ENCODE measurements at regions not wholly inside any gene's neighbourhood (a gene's known extent, or its start where the extent isn't known, plus 50 kb on each side); places are given as distances from the start of the nearest gene placed in this dataset.
A peak's percentile ranks its signal among the peaks of the same experiment; 100 is the strongest.

DNA sequence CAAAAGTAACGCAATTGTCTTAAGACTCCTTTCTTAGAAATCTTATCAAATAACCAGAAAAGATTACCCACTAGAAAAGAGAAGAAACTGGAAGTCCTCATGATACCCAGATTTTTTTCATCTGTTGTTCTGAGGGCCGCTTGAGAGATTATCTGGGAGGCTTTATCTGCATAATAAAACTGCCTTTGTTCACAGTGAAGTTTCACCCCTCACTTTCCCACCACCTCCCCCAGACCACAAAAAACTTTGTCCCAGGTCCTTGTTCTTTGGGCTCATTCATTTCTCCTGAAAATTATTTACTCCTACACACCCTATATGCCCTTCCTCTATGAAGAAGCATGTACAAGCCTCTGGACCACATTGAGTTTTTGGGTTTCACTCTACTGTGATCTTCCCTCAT is 745.1 kb upstream of the COBL start:
- DNase-seq (ENCODE audit: low read depth) = no peak

DNA sequence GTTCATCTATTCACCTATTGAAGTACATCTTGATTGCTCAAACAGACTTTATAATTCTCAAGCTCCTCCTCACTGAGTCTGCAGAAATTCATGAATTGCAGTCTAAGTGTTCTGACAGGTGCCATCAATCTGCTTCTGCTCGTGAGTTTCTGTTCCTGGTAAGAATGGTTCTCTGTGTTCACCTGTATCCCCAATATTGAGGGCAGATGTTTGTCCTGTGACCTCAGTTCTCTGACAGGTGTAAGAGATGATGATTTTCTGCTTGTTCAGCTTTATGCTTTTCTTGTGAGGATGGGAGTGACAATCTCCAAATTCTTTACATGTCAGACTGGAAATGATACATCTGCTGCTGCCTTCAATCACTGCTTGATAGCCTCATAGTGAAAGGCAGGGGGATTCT is 736.9 kb upstream of the COBL start:
- no peak for DNase-seq (ENCODE audit: low read depth)

DNA sequence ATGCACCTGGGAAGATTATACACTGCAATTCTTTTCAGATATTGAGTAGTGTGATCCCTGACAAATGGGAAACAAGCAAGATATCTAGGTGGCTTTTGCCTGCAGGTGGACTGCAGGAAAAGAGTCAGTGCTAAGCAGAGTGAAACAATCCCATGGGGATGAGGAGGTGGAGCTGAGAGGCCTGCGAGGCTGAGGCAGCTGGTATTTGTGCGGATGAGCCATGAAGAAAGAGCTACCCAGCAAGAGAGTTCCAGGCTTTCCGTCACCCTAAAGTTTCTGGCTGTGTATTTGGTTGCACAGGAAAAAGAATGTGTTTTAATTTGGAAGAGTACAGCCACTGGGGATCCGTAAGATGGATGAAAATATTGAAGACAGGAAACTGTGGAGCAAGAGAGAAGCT is 714.1 kb upstream of the COBL start:
- DNase-seq (ENCODE audit: low read depth) = no peak

DNA sequence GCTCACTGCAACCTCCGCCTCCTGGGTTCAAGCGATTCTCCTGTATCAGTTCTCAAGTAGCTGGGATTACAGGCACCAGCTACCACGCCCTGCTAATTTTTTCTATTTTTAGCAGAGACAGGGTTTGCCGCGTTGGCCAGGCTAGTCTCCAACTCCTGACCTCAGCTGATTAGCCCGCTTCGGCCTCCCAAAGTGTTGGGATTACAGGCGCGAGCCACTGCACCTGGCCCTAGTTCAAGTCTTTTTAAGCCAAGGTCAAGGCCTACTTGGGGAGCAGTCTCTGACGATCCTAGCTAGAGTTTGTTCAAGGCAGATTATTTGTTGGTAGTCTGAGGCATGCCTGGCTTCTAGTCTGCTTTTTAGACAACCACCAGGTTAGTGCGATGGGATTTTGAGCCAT is 709.5 kb upstream of the COBL start:
- DNase-seq (ENCODE audit: low read depth) = no peak

DNA sequence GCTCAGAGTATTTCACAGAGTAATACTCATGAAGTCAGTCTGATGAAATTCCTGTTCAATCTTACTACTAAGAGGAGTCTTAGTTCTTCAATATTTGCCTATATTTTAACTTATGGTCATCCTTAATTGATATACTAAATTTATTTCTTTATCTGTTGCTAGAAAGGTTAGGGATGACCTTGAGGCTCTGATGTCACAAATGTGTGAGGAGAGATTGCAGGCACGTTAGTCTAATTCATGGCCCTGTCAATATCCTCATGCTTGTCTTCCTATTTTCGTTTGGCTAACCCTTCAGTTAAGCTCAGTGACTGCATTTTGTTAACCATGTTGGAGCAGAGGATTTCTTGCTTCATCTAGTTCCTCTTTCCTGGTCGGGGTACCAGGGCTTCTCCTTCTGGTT is 704.7 kb upstream of the COBL start:
- DNase-seq (ENCODE audit: low read depth) = no peak

DNA sequence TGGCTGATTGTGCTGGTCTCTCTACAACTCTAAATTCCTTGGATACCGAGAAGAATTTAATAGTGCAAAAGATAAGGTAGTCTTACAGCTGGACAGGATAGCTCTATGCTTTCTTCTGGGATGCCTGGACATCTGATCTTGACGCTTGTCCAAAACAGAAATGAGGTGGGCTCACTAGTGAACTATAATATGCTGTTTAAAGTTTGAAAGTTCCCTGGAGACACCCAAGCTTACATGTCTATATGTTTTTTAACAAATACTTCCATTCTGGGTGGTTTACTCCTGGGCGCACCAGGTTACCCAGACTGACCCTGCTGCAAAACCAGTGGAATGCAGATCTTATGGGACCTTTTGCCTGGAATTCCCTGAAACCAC is 702.1 kb upstream of the COBL start:
- DNase-seq (ENCODE audit: low read depth) = no peak

DNA sequence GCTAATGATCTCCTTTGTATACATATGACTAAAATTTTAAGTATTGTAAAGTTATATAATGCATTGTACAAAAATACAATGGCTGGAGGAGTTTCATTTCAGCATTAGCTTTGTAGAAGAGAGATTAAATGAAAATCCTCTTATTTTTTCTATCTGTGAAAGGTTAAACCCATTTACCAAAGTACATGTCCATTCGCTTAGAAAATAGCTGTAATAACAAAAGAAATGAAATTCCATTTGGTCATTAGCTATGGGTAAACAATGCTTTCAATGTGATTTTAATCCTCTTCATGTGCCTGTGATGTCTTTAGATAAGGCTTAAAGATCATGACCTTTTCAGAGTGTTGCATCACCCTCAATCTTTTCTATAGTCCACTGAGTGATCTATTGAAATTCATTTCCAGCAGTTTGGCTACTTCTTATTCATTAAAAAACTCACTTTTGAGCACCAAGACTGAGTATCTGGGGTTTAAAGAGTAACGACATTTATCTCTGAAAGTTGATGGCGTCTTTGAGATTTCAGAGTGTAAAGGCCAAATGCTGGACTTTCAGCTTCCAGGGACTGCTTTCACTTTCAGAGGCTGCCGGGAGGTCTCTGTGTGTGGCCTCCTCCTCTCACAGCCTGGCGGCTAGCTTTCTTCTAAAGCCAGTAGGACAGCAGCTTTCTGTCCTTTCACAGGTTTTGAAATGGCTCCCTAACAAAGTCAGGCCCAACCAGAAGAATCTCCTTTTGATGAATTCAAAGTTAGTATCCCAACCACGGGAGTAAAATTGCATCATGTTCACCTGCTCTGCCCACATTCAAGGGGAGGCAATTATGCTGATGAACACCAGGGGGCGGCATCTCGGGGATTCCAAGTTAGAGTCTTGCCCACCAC is 701.4 kb upstream of the COBL start:
- peak; percentile 9 for DNase-seq (ENCODE audit: low read depth)

DNA sequence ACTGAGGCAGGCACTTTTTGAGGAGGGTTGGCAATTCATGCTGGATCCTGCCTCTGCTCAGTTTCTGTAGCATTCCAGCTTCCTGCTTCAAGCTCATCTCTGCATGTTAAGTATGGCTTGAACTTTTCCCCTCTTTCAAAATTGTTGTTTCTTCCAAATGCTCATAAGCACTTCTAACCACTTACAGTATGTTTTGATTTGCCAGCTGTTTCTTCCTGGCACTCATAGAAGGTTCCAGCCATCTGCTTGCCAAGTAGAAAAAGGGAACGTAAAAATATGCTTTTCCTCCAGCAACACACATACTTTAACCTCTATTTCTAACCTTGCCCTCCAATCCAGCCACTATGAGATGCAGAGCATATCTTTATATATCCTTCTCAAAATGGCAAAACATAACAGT is 692.6 kb upstream of the COBL start:
- no peak for DNase-seq (ENCODE audit: low read depth)

DNA sequence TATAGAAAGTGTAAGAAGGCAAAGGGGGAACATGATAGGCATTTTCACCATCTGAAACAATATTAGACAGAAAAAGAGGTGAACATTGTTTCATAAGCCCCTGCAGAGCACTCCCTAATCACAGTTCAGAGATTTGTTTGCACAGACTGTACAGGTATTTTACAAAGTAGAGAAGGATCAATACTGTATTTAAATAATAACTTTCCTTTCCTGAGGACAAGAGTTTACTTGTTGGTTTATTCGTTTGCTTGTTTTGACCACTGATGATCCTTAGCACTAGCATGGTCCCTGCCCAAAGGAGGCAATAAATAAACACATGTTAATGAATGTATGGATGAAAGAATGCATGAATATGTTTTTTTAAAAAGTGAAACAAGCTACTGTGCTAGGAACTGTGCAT is 690.1 kb upstream of the COBL start:
- no peak for DNase-seq (ENCODE audit: low read depth)

DNA sequence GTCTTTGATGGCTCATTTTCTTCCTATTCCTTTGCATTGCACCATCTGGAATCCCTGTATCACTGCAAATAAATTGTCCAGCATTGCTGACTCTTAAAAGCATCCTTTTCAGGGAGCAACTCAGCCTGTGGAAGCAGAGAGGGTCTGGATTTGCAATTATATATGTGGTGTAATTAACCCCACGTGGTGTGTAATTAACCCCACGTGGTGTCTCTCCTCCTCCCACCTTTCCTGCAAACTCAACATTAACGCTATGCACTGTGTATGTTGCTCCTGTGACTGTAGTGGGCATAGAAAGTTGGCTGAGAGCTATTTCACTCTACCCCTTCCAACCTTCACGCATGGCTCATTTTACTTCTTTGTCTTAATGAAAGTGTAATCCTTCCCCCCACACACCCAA is 689.0 kb upstream of the COBL start:
- no peak for DNase-seq (ENCODE audit: low read depth)

DNA sequence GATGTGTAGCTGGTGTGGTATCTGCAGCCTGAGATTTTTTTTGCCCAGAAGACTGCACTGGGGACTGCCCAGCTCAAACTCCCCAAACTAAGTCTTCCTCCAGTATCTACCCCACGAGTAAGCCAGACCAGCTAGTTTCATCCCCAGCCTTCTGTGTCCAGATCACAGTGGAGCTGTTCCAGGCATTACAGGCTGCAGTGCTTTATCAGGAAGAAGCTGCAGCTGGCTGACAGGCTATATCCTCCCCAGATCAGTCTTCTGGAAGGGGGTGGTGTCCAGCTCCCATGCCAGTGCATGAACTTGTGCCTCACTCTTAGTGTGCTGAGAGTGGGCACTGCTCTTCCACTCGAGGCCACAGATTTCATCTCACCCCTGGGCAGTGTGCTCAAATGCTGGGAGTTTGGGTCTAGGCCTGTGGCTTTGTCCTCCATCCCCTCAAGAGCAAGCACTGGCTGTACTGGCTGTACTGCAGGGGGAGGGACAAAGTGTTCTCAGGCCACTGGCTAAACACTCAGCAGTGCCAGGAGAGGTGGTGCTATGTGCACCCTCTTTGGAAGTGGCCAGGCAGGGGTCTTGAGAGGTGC is 679.1 kb upstream of the COBL start:
- DNase-seq (ENCODE audit: low read depth) = no peak

DNA sequence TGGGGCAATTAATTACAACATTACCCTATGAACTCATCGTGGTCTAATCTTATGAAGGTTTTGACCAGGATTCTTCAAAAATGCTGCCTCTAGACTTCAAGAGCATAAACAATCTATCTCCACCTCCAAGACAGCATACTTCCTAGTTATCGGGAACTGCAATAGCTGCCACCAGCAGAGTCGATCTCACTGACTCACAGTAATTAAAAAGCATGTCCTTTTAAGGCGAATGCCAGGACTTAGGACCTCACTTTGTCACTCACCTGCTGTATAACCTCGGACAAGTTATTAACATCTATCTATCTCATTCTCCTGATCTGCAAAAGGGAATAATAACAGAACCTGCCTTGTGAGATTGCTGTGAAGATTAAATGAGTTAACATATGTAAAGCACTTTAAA is 666.0 kb upstream of the COBL start:
- no peak for DNase-seq (ENCODE audit: low read depth)

DNA sequence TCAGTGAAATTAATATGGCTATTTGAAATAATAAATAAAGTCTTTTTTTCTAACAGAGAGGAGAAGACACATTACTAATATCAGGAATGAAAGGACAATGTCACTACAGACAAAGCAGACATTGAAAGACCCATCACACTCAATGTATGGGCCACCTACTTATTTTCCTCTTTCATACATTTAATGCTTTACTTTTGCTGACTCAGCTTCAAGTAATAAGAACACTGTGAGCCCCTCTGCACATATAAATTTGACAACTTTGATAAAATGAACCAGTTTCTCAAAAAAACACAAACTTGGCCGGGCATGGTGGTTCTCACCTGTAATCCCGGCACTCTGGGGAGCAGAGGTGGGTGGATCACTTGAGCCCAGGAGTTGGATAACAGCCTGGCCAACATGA is 664.2 kb upstream of the COBL start:
- DNase-seq (ENCODE audit: low read depth) = no peak

DNA sequence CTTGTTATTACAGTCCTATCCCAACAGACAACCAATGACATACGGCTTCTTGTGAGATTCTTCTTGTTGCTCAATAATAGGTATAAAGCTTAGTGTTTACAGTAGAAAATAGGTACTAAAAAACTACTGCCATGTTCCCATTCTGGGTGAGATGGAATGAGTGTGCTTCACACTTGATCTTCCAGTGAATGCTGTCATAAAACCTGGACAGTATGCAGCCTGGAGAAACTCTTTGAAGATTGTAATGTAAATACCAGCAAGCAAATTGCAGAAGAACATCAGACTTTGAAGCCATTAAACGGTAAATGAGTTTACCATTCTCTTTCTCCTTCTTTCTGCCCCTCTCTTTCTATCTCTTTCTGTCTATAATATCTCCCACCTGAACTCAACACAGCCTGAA is 663.7 kb upstream of the COBL start:
- DNase-seq (ENCODE audit: low read depth) = no peak

DNA sequence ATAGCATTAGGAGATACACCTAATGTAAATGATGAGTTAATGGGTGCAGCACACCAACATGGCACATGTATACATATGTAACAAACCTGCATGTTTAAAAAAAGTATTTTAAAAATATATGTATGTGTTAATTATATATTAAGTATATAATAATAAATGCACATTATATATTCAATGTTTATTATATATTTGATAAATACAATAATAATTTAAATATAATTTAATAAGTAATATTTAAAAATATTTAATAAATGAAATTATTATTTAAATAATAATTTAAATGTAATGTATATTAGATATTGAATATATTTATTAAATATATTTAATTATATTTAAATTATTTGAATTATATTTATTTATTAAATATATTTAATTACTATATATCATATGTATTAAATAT is 661.3 kb upstream of the COBL start:
- DNase-seq (ENCODE audit: low read depth) = no peak

DNA sequence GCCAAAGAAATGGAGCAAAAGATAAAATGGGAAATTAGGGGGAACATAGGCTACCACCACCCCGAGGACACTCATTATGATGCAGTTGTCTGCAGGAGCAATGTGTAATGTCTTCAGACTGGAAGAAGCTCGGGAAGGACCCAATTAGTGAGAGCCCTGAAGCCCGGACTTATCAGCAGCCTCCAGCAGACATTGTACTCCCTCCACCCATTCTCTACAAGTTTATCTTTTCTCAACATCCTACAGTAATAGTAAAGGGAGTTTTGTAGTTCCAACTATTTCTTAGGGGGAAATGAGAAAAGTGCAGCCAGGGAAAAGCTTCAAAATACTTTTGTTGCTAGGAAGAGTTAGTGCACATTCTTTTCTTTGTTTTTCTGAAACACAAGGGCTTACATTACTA is 657.3 kb upstream of the COBL start:
- DNase-seq (ENCODE audit: low read depth) = no peak

DNA sequence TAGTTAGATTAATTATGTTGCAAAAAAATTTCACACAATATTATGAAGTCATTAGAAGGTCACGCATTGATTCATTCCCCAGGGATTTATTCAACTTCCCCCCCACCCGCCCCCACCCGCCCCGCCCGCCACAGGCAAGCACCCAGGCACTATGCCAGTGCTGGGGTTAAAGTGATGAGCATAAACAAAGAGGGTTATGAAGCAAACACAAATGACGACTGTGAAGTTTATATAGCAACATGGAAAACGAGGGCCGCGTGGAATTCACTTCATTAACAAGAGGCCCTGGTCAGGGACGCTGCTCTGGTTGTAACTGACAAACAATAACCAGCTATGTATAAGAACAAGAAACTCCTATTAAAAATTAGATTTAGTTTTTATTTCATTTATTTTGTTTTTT is 656.5 kb upstream of the COBL start:
- no peak for DNase-seq (ENCODE audit: low read depth)

DNA sequence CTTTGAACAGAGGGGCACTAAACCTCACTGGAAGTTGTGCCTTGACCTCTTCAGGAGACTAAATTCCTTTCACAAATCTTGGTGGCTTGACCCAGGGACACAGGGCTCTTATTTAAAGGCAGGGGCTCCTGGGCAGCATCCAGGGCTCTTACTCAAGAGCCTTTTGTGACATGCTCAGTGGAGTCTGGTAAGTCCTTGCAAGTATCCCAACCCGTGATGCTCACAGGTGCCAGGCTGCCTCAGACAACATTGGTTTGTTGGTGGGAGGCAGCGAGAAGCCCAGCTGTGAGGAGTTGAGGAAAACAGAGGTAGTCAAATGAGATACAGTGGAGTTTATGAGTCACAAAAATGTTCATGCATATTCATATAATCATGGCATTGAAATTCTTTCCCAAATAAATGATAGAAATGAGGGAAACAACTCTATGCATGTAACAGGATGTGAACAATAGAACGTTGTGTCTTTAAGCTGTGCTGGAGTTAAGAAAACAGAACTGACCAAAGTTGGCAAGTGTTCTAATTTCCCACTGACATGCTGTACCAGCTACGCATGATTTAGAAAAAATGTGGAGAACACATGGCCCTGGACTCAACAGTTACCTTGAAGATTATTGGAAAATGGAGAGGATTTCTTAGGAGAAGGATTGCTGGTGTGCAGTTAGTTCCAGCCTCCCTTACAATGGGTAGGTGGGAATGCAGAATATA is 654.5 kb upstream of the COBL start:
- DNase-seq (ENCODE audit: low read depth) = peak; percentile 6

DNA sequence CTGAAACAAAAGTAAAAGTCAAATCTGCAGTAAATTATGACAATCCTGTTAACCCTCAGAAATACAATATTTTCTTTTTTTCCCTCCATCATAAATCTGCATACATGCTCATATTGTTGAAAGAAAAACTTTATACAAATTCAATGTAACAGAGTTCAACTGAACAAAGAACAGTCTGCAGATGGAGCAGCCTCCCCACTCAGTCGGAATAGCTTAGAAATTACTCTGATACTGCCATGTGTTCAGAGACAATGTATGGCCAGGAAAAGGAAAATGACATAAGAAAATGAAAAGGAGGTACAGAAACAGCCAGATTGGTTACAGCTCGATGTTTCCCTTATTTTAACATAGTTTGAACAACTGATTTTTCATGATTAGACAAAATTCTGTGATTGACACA is 651.9 kb upstream of the COBL start:
- DNase-seq (ENCODE audit: low read depth) = no peak

DNA sequence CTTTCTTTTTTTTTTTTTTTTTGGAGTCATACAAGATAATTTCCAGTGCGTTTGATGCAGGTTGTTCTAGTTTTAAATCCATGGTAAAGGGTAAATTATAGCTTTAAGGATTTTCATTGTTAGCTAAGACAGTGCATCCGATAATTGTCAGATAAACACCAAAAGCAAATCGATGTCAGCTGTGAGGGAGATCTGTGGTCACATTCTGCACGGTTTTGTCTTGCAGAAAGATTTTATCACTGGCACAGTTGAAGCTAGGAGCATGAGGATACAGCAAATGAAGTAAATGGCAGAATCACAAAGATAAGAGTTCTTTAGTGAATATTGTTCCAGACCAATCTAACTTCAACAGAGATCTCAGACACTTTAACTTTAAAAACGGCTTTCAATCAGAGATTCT is 648.8 kb upstream of the COBL start:
- no peak for DNase-seq (ENCODE audit: low read depth)

DNA sequence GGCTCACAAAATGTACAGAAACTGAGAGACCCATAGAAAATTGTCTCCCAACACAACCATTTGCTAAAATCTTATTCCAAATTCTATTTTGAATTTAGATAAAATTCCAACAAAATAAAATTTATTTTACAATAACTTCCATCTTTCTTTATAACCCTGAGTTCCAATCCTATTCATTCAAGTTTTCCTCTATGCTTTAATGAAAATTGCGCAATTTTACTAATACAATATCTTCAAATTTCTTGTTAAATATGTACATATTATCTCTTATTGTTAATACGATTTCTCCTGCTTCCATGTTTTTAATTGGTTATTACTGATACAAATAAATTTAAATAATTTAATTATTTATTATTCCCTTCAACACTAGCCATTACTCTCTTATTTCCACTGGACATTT is 645.2 kb upstream of the COBL start:
- no peak for DNase-seq (ENCODE audit: low read depth)

DNA sequence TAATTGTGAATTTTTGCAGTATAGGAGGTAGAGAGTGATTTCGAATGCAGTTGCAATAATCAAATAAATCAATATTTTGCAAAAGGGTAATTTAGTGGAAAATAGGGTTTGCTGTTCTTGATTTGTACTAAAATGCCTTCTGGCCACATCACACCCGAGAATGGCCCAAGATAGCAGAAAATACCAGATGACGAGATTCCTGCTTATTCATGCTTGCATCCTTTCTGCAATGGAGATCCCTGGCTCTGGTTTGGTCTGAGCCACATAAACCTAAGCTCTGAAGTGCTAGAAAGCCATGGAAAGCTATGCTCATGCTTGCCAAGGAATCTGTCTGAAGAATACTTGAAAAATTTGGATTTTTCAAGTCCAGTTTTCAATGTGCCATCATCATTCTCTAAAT is 634.2 kb upstream of the COBL start:
- peak; percentile 76 for DNase-seq (ENCODE audit: low read depth)

Data from renal cortical epithelial cell (primary cell).